Stomach (tissue), 8 donors: ENCODE measurements at regions not wholly inside any gene's neighbourhood (a gene's known extent, or its start where the extent isn't known, plus 50 kb on each side); places are given as distances from the start of the nearest gene placed in this dataset.
"Not testable (repeated sequence)": the region's sequence is repeated elsewhere in the genome, so short reads cannot be mapped to it uniquely, and the experiment has no call there.

ENCODE experiments used
- DNase-seq, 2 donors: peaks; one replicate each; pipeline versions ENCODE4 v3.0.0 to v3.0.0-alpha.2; 2013 to 2019
- H3K27ac ChIP-seq, 5 donors: fragments of 200-600 bp in 4 of 5; sonication (generic) in 4 of 5; one replicate each; pipeline ENCODE4 v1.5.1; 2013 to 2019; ENCODE audit warnings: mild to moderate bottlenecking in 1 of 5, moderate library complexity in 1 of 5
- H3K27me3 ChIP-seq, 3 donors: fragments of 200-600 bp; sonication (generic); one replicate each; pipeline ENCODE4 v1.5.1; 2017 to 2019; ENCODE audit warnings: mixed run types in 1 of 3
- H3K36me3 ChIP-seq, 4 donors: fragments of 200-600 bp; sonication (generic); 1 replicate in 3 of 4; 2 replicates in 1 of 4; pipeline ENCODE4 v1.5.1; 2016 to 2019
- H3K4me1 ChIP-seq, 4 donors: fragments of 200-600 bp; sonication (generic); one replicate each; pipeline ENCODE4 v1.5.1; 2016 to 2019
- H3K4me3 ChIP-seq, 4 donors: fragments of 200-600 bp; sonication (generic) in 3 of 4; one replicate each; pipeline ENCODE4 v1.5.1; 2016 to 2019; ENCODE audit warnings: mild to moderate bottlenecking in 1 of 4
- H3K9me3 ChIP-seq, 4 donors: fragments of 200-600 bp; sonication (generic); one replicate each; pipeline ENCODE4 v1.5.1; 2016 to 2019
- CTCF ChIP-seq, 7 experiments: fragments of 450-650 bp in 4 of 7; fragments of 200-600 bp in 3 of 7; sonication (generic) in 3 of 7; IDR thresholded peaks; one replicate each; pipeline ENCODE4 v1.5.1; 2016 to 2019; ENCODE audit warnings: antibody characterized with exemption in 7 of 7, control low read depth in 2 of 7, mild to moderate bottlenecking in 1 of 7
- EP300 ChIP-seq: sonication (generic); formaldehyde crosslinking; IDR thresholded peaks from one replicate; pipeline ENCODE4 v1.6.1; 2017; ENCODE audit warnings: antibody characterized with exemption
- POLR2A ChIP-seq, 4 donors: fragments of 450-650 bp; IDR thresholded peaks; one replicate each; pipeline ENCODE4 v1.6.1; 2016; ENCODE audit warnings: antibody characterized with exemption in 4 of 4, control low read depth in 2 of 4, mild to moderate bottlenecking in 1 of 4, moderate library complexity in 1 of 4
- POLR2AphosphoS5 ChIP-seq, 3 donors: sonication (generic); formaldehyde crosslinking; IDR thresholded peaks; one replicate each; pipeline ENCODE4 v1.6.1; 2016; ENCODE audit warnings: antibody characterized with exemption in 3 of 3
- WGBS, 5 donors: extraction: QIAGEN DNeasy Blood & Tissue Kit in 3 of 5; methylation state at CpG; one replicate each; pipeline versions ENCODE4 v1.1.5 to v1.1.7; 2013 to 2018; 5-methylcytosine and 5-hydroxymethylcytosine counted together
- intact Hi-C: fragments of 100-400 bp; cut with DNase I; formaldehyde crosslinking; loops from one replicate; pipeline ENCODE4 v1.15.1; 2023; ENCODE audit warnings: low total_unique reads
- donor health status: healthy with polysubstance abuse.
- donor health status: Bipolar disorder and iron deficiency.
- donor health status: healthy.

GRCh38 chr7:57646901-57647246, 196.9 kb downstream of the ZNF716 start:
- no peak for DNase-seq
- no peaks in the 10 kb centered on the region for H3K4me1 ChIP-seq
- intact Hi-C loops, result no loop called here
- H3K9me3 ChIP-seq, result peaks cover 0 to 79% (median 50%) of the 10 kb centered on the region in 4 donors
- H3K27ac ChIP-seq, result no peak overlapping the region
- no peaks in the 10 kb centered on the region for H3K36me3 ChIP-seq
- WGBS, 5 donors, result 87 to 95% (median 93%) methylated on average over 23 to 24 of the region's 24 CpGs
- no peaks in the 10 kb centered on the region for H3K27me3 ChIP-seq
- H3K4me3 ChIP-seq, result no peak overlapping the region
- no peak for TF ChIP-seq EP300
- no peak for TF ChIP-seq CTCF (IDR thresholded peaks at IDR 0.05)
- no peak for TF ChIP-seq POLR2AphosphoS5 (IDR thresholded peaks at IDR 0.05)
- no peak for TF ChIP-seq POLR2A (IDR thresholded peaks at IDR 0.05)

GRCh38 chr7:57650401-57650800, 200.4 kb downstream of the ZNF716 start:
- DNase-seq, H3K4me1 ChIP-seq, H3K27me3 ChIP-seq, H3K4me3 ChIP-seq, H3K36me3 ChIP-seq, intact Hi-C loops, H3K27ac ChIP-seq: not testable (repeated sequence)
- peaks cover 0 to 90% (median 64%) of the 10 kb centered on the region in 4 donors for H3K9me3 ChIP-seq
- WGBS, 5 donors, result 89 to 92% (median 90%) methylated on average over 16 to 17 of the region's 17 CpGs

GRCh38 chr7:57651006-57651405, 201.0 kb downstream of the ZNF716 start:
- 71 to 84% (median 75%) methylated on average over 28 of the region's 28 CpGs for WGBS, 5 donors
- no peak for TF ChIP-seq CTCF (IDR thresholded peaks at IDR 0.05)
- no peak for TF ChIP-seq EP300
- TF ChIP-seq POLR2A (IDR thresholded peaks at IDR 0.05), result no peak
- TF ChIP-seq POLR2AphosphoS5 (IDR thresholded peaks at IDR 0.05), result no peak
- DNase-seq, result no peak

DNA sequence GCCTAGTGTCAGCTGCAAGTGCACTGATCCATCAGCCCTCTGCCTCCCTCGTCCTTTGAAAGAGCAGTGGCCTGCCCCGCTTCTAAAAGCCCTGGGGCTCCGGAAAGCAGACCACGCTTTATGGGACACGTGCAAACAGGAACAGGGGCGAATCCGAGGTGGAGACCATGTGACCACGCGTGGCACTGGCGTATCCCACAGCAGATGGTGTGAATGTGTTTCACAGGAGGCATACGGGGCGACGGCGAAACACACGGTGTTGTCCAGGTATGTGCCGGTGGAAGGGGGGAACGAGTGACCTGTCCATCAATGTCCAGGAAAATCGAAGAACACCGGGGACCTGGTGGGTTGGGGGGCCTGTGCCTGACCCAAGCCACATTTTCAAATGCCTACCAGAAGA, 201.6 kb downstream of the ZNF716 start:
- H3K9me3 ChIP-seq, result peaks cover 0 to 89% (median 60%) of the 10 kb centered on the region in 4 donors
- intact Hi-C loops, DNase-seq: not testable (repeated sequence)

More at GRCh38 chr7:57651006-57651405, 201.0 kb downstream of the ZNF716 start:
- H3K9me3 ChIP-seq, result peaks cover 0 to 90% (median 62%) of the 10 kb centered on the region in 4 donors
- no peaks in the 10 kb centered on the region for H3K27me3 ChIP-seq
- intact Hi-C loops, result no loop called here
- H3K36me3 ChIP-seq, result no peaks in the 10 kb centered on the region
- H3K4me3 ChIP-seq, result no peak overlapping the region
- H3K27ac ChIP-seq, result no peak overlapping the region
- no peaks in the 10 kb centered on the region for H3K4me1 ChIP-seq

GRCh38 chr7:57653262-57653830, 203.4 kb downstream of the ZNF716 start:
- Histone ChIP-seq H3K4me1 (no peaks in the 10 kb centered on the region), H3K27me3 (no peaks in the 10 kb centered on the region), H3K4me3 (no peak overlapping the region), H3K9me3 (peaks cover 0 to 74% (median 49%) of the 10 kb centered on the region in 4 donors), H3K36me3 (no peaks in the 10 kb centered on the region), H3K27ac (no peak overlapping the region)
- 85 to 90% (median 90%) methylated on average over 20 to 36 of the region's 36 CpGs for WGBS, 5 donors
- intact Hi-C loops, result no loop called here
- no peak for TF ChIP-seq POLR2AphosphoS5 (IDR thresholded peaks at IDR 0.05)
- no peak for TF ChIP-seq POLR2A (IDR thresholded peaks at IDR 0.05)
- no peak for TF ChIP-seq EP300
- TF ChIP-seq CTCF (IDR thresholded peaks at IDR 0.05), result no peak
- no peak for DNase-seq

More for the DNA sequence above, 201.6 kb downstream of the ZNF716 start:
- H3K4me3 ChIP-seq, H3K4me1 ChIP-seq, H3K27me3 ChIP-seq, H3K36me3 ChIP-seq, H3K27ac ChIP-seq: not testable (repeated sequence)
- 86 to 93% (median 88%) methylated on average over 19 of the region's 19 CpGs for WGBS, 5 donors

DNA sequence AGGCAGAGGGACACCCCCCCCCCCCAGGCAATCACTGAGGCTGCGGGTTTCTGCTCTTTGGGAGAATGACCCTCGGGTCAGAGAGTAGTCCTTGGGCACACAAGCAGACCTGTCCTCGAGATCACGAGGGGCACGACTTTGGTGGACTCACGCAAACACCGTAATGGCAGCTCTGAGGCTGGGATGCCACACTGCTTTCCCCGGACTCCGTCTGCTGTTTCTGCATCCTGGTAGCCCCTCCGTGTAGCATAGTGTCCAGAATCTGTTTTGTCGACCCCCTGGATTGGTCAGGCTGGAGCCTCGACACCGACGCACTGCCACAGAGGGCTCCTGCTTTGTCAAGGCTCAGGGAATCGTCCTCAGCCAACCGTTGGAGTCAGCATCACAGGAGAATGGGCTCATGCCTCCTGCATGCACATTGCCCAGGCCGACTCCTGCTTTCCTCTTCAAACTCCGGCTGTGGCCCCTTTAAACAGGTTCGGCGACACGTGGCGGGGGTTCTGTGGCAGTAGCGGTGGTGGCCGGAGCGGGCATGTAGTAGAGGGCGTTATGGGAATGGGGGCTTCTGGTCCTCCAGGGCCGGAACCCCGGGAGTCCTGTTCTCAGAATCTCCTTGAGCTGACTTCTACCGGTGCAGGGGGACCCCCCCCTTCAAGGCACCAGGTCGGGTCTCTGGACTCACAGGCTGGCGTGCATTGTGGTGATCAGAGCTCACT, 205.3 kb downstream of the ZNF716 start:
- H3K9me3 ChIP-seq, result peaks cover 0 to 67% (median 48%) of the 10 kb centered on the region in 4 donors
- H3K36me3 ChIP-seq, H3K27me3 ChIP-seq, H3K4me1 ChIP-seq, H3K27ac ChIP-seq, DNase-seq, intact Hi-C loops, H3K4me3 ChIP-seq: not testable (repeated sequence)
- WGBS, 5 donors, result 81 to 86% (median 83%) methylated on average over 25 to 31 of the region's 31 CpGs

DNA sequence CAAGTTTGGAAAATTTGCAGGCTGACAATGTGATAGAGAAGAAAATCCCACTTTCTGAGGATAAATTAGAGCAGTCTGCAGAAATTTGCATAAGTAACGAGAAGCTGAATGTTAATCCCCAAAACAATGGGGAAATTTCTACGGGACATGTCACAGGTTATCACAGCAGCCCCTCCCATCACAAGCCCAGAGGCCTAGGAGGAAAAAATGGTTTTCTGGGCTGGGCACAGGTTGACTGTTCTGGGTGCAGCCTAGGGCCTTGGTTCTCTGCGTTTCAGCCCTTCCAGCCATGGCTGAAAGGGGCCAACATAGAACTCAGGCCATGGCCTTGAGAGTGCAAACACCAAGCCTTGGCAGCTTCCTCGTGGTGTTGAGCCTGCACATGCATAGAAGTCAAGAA, 209.2 kb downstream of the ZNF716 start:
- H3K27me3 ChIP-seq, intact Hi-C loops, H3K27ac ChIP-seq, H3K4me1 ChIP-seq, H3K4me3 ChIP-seq, DNase-seq, H3K36me3 ChIP-seq: not testable (repeated sequence)
- peaks cover 0 to 45% (median 22%) of the 10 kb centered on the region in 4 donors for H3K9me3 ChIP-seq
- 43 to 56% (median 52%) methylated on average over 4 of the region's 4 CpGs for whole genome bisulfite sequencing, 5 donors

- 19 to 24% (median 22%) methylated on average over 1 of the region's 1 CpG for WGBS, 5 donors
- H3K4me3 ChIP-seq, H3K27ac ChIP-seq, H3K27me3 ChIP-seq, H3K36me3 ChIP-seq, DNase-seq, intact Hi-C loops, H3K4me1 ChIP-seq: not testable (repeated sequence)
- peaks cover 0 to 42% (median 12%) of the 10 kb centered on the region in 4 donors for H3K9me3 ChIP-seq
These were observed 227.0 kb downstream of the ZNF716 start for GRCh38 chr7:57676928-57677327.
